ENCODE measurements at regions not wholly inside any gene's neighbourhood (a gene's known extent, or its start where the extent isn't known, plus 50 kb on each side); places are given as distances from the start of the nearest gene placed in this dataset.

GRCh38 chr5:17426104-17426749 lies 71.8 kb upstream of the TAF11L2 start:
- 0 out of 2 replicates have a peak, but pooled peaks cover 2% of the 10 kb centered on the region for H3K9me3 ChIP-seq (ENCODE audit: control insufficient read depth, insufficient read depth, low read length)
- DNase-seq (ENCODE audit: low read depth, low spot score): no peak
- no peaks in the 10 kb centered on the region for H3K27me3 ChIP-seq (ENCODE audit: control insufficient read depth, insufficient read depth, low read length)
- no peak overlapping the region for H3K4me3 ChIP-seq (ENCODE audit: low read depth, low read length)
- no peak for TF ChIP-seq CTCF (IDR thresholded peaks at IDR 0.05; ENCODE audit: low read depth, low read length)
- POLR2A ChIA-PET: no interaction called here
- no peak overlapping the region for H3K27ac ChIP-seq (ENCODE audit: low read depth, low read length)
- CTCF ChIA-PET: no interaction called here

- H3K9me3 ChIP-seq (ENCODE audit: control insufficient read depth, insufficient read depth, low read length): 0 out of 2 replicates have a peak, but pooled peaks cover 2% of the 10 kb centered on the region
- H3K27me3 ChIP-seq (ENCODE audit: control insufficient read depth, insufficient read depth, low read length): no peaks in the 10 kb centered on the region
- no peak for TF ChIP-seq CTCF (IDR thresholded peaks at IDR 0.05; ENCODE audit: low read depth, low read length)
- no peak overlapping the region for H3K27ac ChIP-seq (ENCODE audit: low read depth, low read length)
- ChIA-PET POLR2A (no interaction called here), CTCF (no interaction called here)
- no peak for DNase-seq (ENCODE audit: low read depth, low spot score)
- H3K4me3 ChIP-seq (ENCODE audit: low read depth, low read length): no peak overlapping the region
Measured at GRCh38 chr5:17428176-17428800, 69.7 kb upstream of the TAF11L2 start.

GRCh38 chr5:17429353-17429752 lies 68.7 kb upstream of the TAF11L2 start:
- no peak for DNase-seq (ENCODE audit: low read depth, low spot score)
- Histone ChIP-seq H3K27me3 (ENCODE audit: control insufficient read depth, insufficient read depth, low read length) (no peaks in the 10 kb centered on the region), H3K9me3 (ENCODE audit: control insufficient read depth, insufficient read depth, low read length) (0 out of 2 replicates have a peak, but pooled peaks cover 2% of the 10 kb centered on the region), H3K4me3 (ENCODE audit: low read depth, low read length) (no peak overlapping the region), H3K27ac (ENCODE audit: low read depth, low read length) (no peak overlapping the region)
- ChIA-PET POLR2A (no interaction called here), CTCF (no interaction called here)
- no peak for TF ChIP-seq CTCF (IDR thresholded peaks at IDR 0.05; ENCODE audit: low read depth, low read length)

GRCh38 chr5:17430241-17430640 lies 67.8 kb upstream of the TAF11L2 start:
- Histone ChIP-seq H3K27me3 (ENCODE audit: control insufficient read depth, insufficient read depth, low read length) (no peaks in the 10 kb centered on the region), H3K27ac (ENCODE audit: low read depth, low read length) (no peak overlapping the region), H3K9me3 (ENCODE audit: control insufficient read depth, insufficient read depth, low read length) (no peaks in the 10 kb centered on the region), H3K4me3 (ENCODE audit: low read depth, low read length) (no peak overlapping the region)
- DNase-seq (ENCODE audit: low read depth, low spot score): no peak
- TF ChIP-seq CTCF (IDR thresholded peaks at IDR 0.05; ENCODE audit: low read depth, low read length): no peak
- ChIA-PET POLR2A (no interaction called here), CTCF (no interaction called here)

- POLR2A ChIA-PET: no interaction called here
- no peaks in the 10 kb centered on the region for H3K9me3 ChIP-seq (ENCODE audit: control insufficient read depth, insufficient read depth, low read length)
- H3K27ac ChIP-seq (ENCODE audit: low read depth, low read length): no peak overlapping the region
- H3K4me3 ChIP-seq (ENCODE audit: low read depth, low read length): no peak overlapping the region
- H3K27me3 ChIP-seq (ENCODE audit: control insufficient read depth, insufficient read depth, low read length): no peaks in the 10 kb centered on the region
- CTCF ChIA-PET: no interaction called here
- DNase-seq (ENCODE audit: low read depth, low spot score): no peak
- no peak for TF ChIP-seq CTCF (IDR thresholded peaks at IDR 0.05; ENCODE audit: low read depth, low read length)
Measured at GRCh38 chr5:17431272-17432050, 66.6 kb upstream of the TAF11L2 start.
